Fibroblast of lung (primary cell): ENCODE measurements at regions not wholly inside any gene's neighbourhood (a gene's known extent, or its start where the extent isn't known, plus 50 kb on each side); places are given as distances from the start of the nearest gene placed in this dataset.

Experiments used
- DNase-seq, 2 donors: peaks; one replicate each; pipeline versions ENCODE4 v3.0.0 to v3.0.0-alpha.2; 2010; ENCODE audit warnings: low read depth in 2 of 2
- H2AFZ ChIP-seq: 2 replicates; pipeline ENCODE4 v1.5.1; 2012; ENCODE audit warnings: low read length, control low read depth, inconsistent platforms
- H3K27ac ChIP-seq: 2 replicates; pipeline ENCODE4 v1.5.1; 2011; ENCODE audit warnings: low read length, control low read depth; ENCODE audit not compliant: insufficient read depth
- H3K27me3 ChIP-seq: 2 replicates; pipeline ENCODE4 v1.5.1; 2011; ENCODE audit warnings: mild to moderate bottlenecking, low read length; ENCODE audit not compliant: control insufficient read depth, insufficient read depth
- H3K36me3 ChIP-seq: 2 replicates; pipeline ENCODE4 v1.5.1; 2011; ENCODE audit warnings: low read length; ENCODE audit not compliant: control insufficient read depth, insufficient read depth
- H3K4me1 ChIP-seq: 2 replicates; pipeline ENCODE4 v1.5.1; 2011; ENCODE audit warnings: low read length; ENCODE audit not compliant: control insufficient read depth, insufficient read depth; ENCODE audit errors: extremely low read depth
- H3K4me2 ChIP-seq: 2 replicates; pipeline ENCODE4 v1.5.1; 2011; ENCODE audit warnings: low read length, control low read depth; ENCODE audit not compliant: insufficient read depth; ENCODE audit errors: extremely low read depth
- H3K4me3 ChIP-seq, 4 experiments: fragments of 200-600 bp in 1 of 4; sonication (generic) in 1 of 4; replicated peaks in 1 of 4; 2 replicates each; pipeline ENCODE4 v1.5.1; 2011 to 2016; ENCODE audit warnings: low read length in 4 of 4, low read depth in 3 of 4, mild to moderate bottlenecking in 3 of 4, control low read depth in 2 of 4, inconsistent platforms in 1 of 4, mixed read lengths in 1 of 4; ENCODE audit not compliant: insufficient read depth in 1 of 4; ENCODE audit errors: control extremely low read depth in 1 of 4
- H3K79me2 ChIP-seq: 2 replicates; pipeline ENCODE4 v1.5.1; 2012; ENCODE audit warnings: mild to moderate bottlenecking, low read length, inconsistent platforms; ENCODE audit not compliant: control insufficient read depth, insufficient read depth
- H3K9ac ChIP-seq: 2 replicates; pipeline ENCODE4 v1.5.1; 2011; ENCODE audit warnings: mild to moderate bottlenecking, low read length, control low read depth; ENCODE audit not compliant: insufficient read depth
- H3K9me3 ChIP-seq: 2 replicates; pipeline ENCODE4 v1.5.1; 2012; ENCODE audit warnings: low read depth, low read length; ENCODE audit not compliant: control insufficient read depth, insufficient read depth
- H4K20me1 ChIP-seq: 2 replicates; pipeline ENCODE4 v1.5.1; 2011; ENCODE audit warnings: low read length; ENCODE audit not compliant: control insufficient read depth, insufficient read depth; ENCODE audit errors: extremely low read depth
- EZH2 ChIP-seq: IDR thresholded peaks from 2 replicates; pipeline ENCODE4 v1.5.1; 2012; ENCODE audit warnings: low read length, control low read depth, mild to moderate bottlenecking; ENCODE audit errors: missing control alignments
- TF ChIP-seq, protein P1 (sequence below), 2 donors: IDR thresholded peaks in 1 of 2; conservative IDR thresholded peaks in 1 of 2; 1 replicate in 1 of 2; 2 replicates in 1 of 2; pipeline ENCODE4 v1.5.1; 2011 to 2012; ENCODE audit warnings: low read length in 2 of 2, control low read depth in 1 of 2, inconsistent platforms in 1 of 2, low read depth in 1 of 2, mild to moderate bottlenecking in 1 of 2

DNA sequence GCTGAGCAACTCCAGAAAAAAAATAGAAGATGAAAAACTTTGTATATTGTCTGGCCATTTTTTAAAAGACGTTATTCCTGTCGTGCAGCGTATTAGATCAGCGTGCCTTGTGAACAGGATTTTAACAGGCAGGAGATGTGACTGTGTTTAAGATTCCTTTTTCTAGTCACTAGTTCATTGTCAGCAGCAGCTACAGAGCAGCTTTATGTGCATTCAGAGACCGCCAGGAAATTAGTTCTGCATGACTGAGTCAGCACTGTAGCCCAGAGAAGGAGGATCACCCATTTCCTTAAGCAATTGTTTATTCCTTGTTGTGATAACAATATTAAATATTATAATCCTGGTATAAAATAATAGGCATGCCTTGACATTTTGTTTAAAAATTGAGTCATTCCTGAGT is 75.4 kb upstream of the ADGRB3 start:
- H3K27ac ChIP-seq: no peak overlapping the region
- DNase-seq: peak; percentile 24 to 70

DNA sequence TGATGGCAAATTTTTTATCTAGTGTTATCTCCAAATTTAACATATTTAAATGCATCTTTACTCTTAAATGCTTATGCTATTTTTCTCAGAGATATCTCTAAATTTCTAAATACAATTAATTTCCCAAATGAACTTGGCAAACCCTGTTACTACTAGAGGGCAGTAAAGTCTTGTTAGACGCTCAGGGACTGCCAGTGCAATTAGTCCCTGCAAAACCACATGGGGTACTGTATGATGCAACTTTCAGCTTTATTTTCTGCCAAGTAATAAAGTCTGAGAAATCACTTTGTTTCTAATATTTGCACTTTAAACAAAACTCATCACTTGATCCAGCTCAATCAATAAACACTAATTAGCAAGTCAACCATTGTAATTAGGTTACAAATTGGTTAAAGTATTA is 76.0 kb upstream of the ADGRB3 start:
- peak in 1 of 2 donors; percentile 77 for DNase-seq
- H3K79me2 ChIP-seq: no peaks in the 10 kb centered on the region
- TF ChIP-seq, protein P1, sequence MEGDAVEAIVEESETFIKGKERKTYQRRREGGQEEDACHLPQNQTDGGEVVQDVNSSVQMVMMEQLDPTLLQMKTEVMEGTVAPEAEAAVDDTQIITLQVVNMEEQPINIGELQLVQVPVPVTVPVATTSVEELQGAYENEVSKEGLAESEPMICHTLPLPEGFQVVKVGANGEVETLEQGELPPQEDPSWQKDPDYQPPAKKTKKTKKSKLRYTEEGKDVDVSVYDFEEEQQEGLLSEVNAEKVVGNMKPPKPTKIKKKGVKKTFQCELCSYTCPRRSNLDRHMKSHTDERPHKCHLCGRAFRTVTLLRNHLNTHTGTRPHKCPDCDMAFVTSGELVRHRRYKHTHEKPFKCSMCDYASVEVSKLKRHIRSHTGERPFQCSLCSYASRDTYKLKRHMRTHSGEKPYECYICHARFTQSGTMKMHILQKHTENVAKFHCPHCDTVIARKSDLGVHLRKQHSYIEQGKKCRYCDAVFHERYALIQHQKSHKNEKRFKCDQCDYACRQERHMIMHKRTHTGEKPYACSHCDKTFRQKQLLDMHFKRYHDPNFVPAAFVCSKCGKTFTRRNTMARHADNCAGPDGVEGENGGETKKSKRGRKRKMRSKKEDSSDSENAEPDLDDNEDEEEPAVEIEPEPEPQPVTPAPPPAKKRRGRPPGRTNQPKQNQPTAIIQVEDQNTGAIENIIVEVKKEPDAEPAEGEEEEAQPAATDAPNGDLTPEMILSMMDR (conservative IDR thresholded peaks at IDR 0.05 in 1 of 2, IDR thresholded peaks at IDR 0.05 in 1 of 2; ENCODE audit: low read depth in 1 of 2, low read length in 2 of 2): peak in 1 of 2 donors; percentile 37
- TF ChIP-seq EZH2: no peak
- no peak overlapping the region for H3K4me2 ChIP-seq
- H3K27ac ChIP-seq: no peak overlapping the region
- H3K4me3 ChIP-seq: no peak overlapping the region
- H3K9ac ChIP-seq: no peak overlapping the region
- H3K4me1 ChIP-seq: no peaks in the 10 kb centered on the region
- no peaks in the 10 kb centered on the region for H3K9me3 ChIP-seq
- no peaks in the 10 kb centered on the region for H3K36me3 ChIP-seq
- H2AFZ ChIP-seq: no peak overlapping the region
- no peaks in the 10 kb centered on the region for H3K27me3 ChIP-seq
- no peaks in the 10 kb centered on the region for H4K20me1 ChIP-seq

More for the DNA sequence above, 75.4 kb upstream of the ADGRB3 start:
- Histone ChIP-seq H3K79me2 (no peaks in the 10 kb centered on the region), H3K4me2 (no peak overlapping the region), H3K4me3 (no peak overlapping the region), H4K20me1 (no peaks in the 10 kb centered on the region), H3K36me3 (no peaks in the 10 kb centered on the region), H2AFZ (no peak overlapping the region), H3K27me3 (no peaks in the 10 kb centered on the region), H3K9me3 (no peaks in the 10 kb centered on the region), H3K4me1 (no peaks in the 10 kb centered on the region), H3K9ac (no peak overlapping the region)
- no peak for TF ChIP-seq EZH2
- TF ChIP-seq, protein P1 (conservative IDR thresholded peaks at IDR 0.05 in 1 of 2, IDR thresholded peaks at IDR 0.05 in 1 of 2; ENCODE audit: low read depth in 1 of 2, low read length in 2 of 2): no peak

DNA sequence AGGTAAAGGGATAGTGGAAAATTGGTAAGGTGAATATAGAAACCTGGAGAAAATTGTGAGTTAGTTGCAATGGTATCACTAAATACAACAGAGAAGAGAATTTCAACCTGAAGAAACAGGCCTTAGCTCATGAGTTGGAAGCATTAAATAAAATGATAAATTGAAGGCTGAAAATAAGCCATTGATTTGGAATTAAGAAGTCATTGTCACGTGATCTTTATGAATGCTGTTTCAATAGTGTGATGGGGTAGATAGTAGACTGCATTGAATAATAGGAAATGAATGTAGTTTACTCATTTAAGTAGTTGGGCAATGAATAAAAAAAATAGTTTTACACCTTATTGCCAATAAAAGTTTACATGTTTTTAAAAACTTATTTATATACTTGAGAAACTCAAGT is 88.5 kb upstream of the ADGRB3 start:
- Histone ChIP-seq H4K20me1 (no peaks in the 10 kb centered on the region), H3K9me3 (no peaks in the 10 kb centered on the region), H3K27ac (no peak overlapping the region), H3K4me3 (no peak overlapping the region), H3K9ac (no peak overlapping the region), H3K27me3 (no peaks in the 10 kb centered on the region), H3K36me3 (no peaks in the 10 kb centered on the region), H3K79me2 (no peaks in the 10 kb centered on the region), H3K4me1 (no peaks in the 10 kb centered on the region), H3K4me2 (no peak overlapping the region), H2AFZ (no peak overlapping the region)
- DNase-seq: no peak
- TF ChIP-seq, protein P1 (conservative IDR thresholded peaks at IDR 0.05 in 1 of 2, IDR thresholded peaks at IDR 0.05 in 1 of 2; ENCODE audit: low read depth in 1 of 2, low read length in 2 of 2): no peak
- no peak for TF ChIP-seq EZH2
